Thoracic aorta (tissue), 2 donors: ENCODE measurements at regions not wholly inside any gene's neighbourhood (a gene's known extent, or its start where the extent isn't known, plus 50 kb on each side); places are given as distances from the start of the nearest gene placed in this dataset.
"Not testable (repeated sequence)": the region's sequence is repeated elsewhere in the genome, so short reads cannot be mapped to it uniquely, and the experiment has no call there.

Source experiments
- ATAC-seq: fragments of 150-250 bp; one replicate; pipeline ENCODE4 v1.8.0; 2017; ENCODE audit warnings: low read depth; ENCODE audit not compliant: insufficient number of reproducible peaks, low FRiP score
- DNase-seq: peaks from one replicate; pipeline ENCODE4 v3.0.0-alpha.2; 2020; ENCODE audit warnings: low spot score
- H3K27ac ChIP-seq, 2 donors: fragments of 200-600 bp; sonication (generic); 1 replicate in 1 of 2; 2 replicates in 1 of 2; pipeline ENCODE4 v1.5.1; 2016; ENCODE audit warnings: mild to moderate bottlenecking in 2 of 2, moderate library complexity in 2 of 2
- H3K27me3 ChIP-seq: fragments of 200-600 bp; sonication (generic); replicated peaks from 2 replicates; pipeline ENCODE4 v1.6.0; 2016; ENCODE audit warnings: mild to moderate bottlenecking; ENCODE audit not compliant: insufficient read depth
- H3K36me3 ChIP-seq: fragments of 200-600 bp; sonication (generic); one replicate; pipeline ENCODE4 v1.5.1; 2016
- H3K4me1 ChIP-seq, 2 donors: fragments of 200-600 bp; sonication (generic); 1 replicate in 1 of 2; 2 replicates in 1 of 2; pipeline versions ENCODE4 v1.5.1 to v1.6.0; 2016; ENCODE audit warnings: low read depth in 2 of 2, mild to moderate bottlenecking in 1 of 2; ENCODE audit not compliant: control insufficient read depth in 1 of 2
- H3K4me3 ChIP-seq: fragments of 200-600 bp; sonication (generic); 2 replicates; pipeline ENCODE4 v1.5.1; 2016; ENCODE audit warnings: mild to moderate bottlenecking
- H3K9me3 ChIP-seq: fragments of 200-600 bp; sonication (generic); 2 replicates; pipeline ENCODE4 v1.5.1; 2016
- TF ChIP-seq, protein P1 (sequence below): fragments of 200-600 bp; sonication (generic); IDR thresholded peaks from one replicate; pipeline ENCODE4 v1.5.1; 2019; ENCODE audit warnings: antibody characterized with exemption

DNA sequence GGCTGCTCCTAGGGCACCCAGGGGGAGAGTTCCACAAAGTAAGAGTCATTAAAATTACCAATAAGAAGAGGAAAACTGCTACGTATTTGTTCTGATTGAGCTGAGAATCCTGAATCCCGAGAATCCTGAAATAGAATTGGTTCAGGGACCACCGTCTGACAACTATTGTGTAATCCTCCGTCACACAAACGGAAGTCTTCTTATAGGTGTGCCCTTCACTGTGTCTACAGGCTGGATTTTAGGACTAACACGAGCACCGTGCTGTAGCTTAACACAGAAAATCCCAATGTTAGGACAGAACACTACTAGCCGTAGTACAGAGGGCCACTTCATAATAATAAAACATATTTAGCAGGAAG, 50.6 kb upstream of the RNF182 start:
- TF ChIP-seq, protein P1, sequence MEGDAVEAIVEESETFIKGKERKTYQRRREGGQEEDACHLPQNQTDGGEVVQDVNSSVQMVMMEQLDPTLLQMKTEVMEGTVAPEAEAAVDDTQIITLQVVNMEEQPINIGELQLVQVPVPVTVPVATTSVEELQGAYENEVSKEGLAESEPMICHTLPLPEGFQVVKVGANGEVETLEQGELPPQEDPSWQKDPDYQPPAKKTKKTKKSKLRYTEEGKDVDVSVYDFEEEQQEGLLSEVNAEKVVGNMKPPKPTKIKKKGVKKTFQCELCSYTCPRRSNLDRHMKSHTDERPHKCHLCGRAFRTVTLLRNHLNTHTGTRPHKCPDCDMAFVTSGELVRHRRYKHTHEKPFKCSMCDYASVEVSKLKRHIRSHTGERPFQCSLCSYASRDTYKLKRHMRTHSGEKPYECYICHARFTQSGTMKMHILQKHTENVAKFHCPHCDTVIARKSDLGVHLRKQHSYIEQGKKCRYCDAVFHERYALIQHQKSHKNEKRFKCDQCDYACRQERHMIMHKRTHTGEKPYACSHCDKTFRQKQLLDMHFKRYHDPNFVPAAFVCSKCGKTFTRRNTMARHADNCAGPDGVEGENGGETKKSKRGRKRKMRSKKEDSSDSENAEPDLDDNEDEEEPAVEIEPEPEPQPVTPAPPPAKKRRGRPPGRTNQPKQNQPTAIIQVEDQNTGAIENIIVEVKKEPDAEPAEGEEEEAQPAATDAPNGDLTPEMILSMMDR: no peak
- Histone ChIP-seq H3K4me1 (peaks cover 7 to 12% of the 10 kb centered on the region in 2 donors), H3K27ac (no peak overlapping the region), H3K27me3 (no peaks in the 10 kb centered on the region), H3K9me3 (no peaks in the 10 kb centered on the region), H3K36me3 (no peaks in the 10 kb centered on the region), H3K4me3 (peak overlapping the region; percentile 75)
- ATAC-seq (no peak), DNase-seq (no peak)

DNA sequence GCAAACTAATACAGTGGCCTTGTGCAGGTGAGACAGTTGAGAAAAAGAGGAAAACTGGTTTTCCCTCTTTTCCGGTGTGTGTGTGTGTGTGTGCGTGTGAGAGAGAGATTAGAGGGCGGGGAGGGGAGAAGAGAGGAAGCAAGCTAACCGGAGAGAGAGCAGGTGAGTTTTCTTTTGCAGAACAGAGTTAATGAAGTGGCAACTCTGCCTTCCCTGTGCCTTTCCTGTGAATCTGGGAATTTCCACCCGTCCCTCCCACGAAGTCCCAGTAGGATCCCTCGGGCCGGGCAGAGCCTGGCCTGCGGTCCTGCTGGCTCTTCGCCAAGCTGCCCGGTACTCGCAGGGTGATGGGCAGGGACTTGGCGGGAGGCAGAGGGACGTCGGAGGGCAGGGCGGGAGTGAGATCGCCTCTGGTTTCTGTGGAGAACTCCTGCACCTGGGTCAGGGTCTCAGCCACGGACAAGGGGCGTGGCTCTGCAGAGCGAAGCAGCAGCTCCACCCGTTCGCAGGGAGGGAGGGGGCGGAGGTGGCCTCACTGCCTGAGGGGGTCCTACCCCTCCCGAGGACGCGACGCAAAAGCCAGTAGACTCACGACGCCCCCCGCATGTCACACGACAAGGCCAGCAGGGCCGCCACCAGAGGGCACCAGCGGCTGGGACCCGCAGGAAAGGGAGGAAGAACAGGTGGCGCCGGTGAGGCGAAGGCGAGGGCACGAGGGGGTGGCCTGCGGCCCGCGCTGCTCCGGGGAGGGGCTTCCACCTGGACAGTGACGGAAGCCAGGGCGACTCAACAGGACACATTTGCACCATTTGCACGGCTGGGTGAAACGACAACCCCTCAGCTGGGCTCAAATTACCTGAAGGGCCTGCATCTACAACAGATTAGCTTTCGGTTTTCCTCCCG, 51.2 kb upstream of the RNF182 start:
- Histone ChIP-seq H3K36me3 (no peaks in the 10 kb centered on the region), H3K9me3 (no peaks in the 10 kb centered on the region), H3K4me1 (peaks cover 7 to 12% of the 10 kb centered on the region in 2 donors), H3K27ac (no peak overlapping the region), H3K27me3 (no peaks in the 10 kb centered on the region), H3K4me3 (peak overlapping the region; percentile 75)
- ATAC-seq: no peak
- no peak for DNase-seq
- TF ChIP-seq, protein P1: peak; percentile 29

DNA sequence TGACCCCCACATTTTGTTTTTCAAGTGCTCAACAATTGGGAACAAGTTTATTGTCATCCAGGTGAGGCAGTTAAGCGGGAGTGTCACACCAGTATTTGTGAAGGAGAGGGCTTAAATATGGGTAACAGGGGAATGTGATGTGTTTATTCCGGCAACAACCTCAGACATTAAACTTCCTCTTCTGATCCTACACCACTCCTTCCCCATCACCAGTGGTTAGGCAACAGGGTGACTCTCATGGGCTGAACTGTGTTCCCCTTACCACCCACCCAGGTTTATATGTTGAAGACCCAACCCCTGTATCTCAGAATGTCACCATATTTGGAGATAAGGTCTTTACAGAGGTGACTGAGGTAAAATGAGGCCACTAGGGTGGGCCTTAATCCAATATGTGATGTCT, 52.1 kb upstream of the RNF182 start:
- DNase-seq (no peak), ATAC-seq (no peak)
- H3K27me3 ChIP-seq: no peaks in the 10 kb centered on the region
- no peak overlapping the region for H3K4me3 ChIP-seq
- H3K36me3 ChIP-seq: no peaks in the 10 kb centered on the region
- H3K9me3 ChIP-seq: no peaks in the 10 kb centered on the region
- no peak overlapping the region for H3K27ac ChIP-seq
- TF ChIP-seq, protein P1: no peak
- peaks cover 7 to 12% of the 10 kb centered on the region in 2 donors for H3K4me1 ChIP-seq

DNA sequence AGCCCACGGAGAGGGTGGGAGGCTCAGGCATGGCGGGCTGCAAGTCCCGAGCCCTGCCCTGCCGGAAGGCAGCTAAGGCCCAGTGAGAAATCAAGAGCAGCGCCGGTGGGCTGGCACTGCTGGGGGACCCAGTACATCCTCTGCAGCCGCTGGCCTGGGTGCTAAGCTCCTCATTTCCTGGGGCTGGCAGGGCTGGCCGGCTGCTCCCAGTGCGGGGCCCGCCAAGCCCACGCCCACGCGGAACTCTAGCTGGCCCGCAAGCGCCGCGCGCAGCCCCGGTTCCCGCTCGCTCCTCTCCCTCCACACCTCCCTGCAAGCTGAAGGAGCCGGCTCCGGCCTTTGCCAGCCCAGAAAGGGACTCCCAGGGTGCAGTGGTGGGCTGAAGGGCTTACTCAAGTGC, 52.7 kb upstream of the RNF182 start:
- not testable (repeated sequence) for H3K27ac ChIP-seq, DNase-seq, H3K4me3 ChIP-seq, H3K27me3 ChIP-seq, H3K36me3 ChIP-seq, ATAC-seq, H3K9me3 ChIP-seq
- H3K4me1 ChIP-seq: peaks cover 7 to 12% of the 10 kb centered on the region in 2 donors

DNA sequence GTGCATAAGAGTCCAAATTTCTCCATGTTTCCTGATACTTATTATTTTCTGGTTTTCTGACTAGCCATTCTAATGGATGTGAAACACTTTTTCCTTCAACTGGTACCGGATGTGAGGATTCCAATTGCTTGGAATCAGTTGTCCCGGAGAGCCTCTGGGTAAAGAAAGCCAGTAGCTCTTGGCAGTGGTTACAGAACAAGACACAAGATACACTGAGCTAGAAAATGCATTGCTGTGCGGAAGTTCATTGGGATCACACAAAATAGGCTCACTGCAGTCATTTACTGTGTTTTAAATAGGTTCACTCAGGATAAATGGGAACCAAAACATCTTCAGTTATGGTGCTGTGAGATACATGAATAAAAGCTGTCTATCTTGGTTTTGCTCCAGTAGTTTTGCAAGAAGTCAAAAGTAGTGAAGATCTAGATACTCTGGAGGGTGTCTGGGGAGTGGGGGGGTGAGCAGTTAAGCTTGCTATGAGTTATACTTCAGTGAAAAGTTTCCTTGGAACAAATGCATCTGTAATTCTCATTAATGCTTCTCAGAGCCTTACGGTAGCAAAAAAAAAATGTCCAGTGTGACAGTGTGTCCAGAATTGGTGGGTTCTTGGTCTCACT, 54.4 kb upstream of the RNF182 start:
- Histone ChIP-seq H3K36me3 (no peaks in the 10 kb centered on the region), H3K4me1 (peaks cover 7 to 12% of the 10 kb centered on the region in 2 donors), H3K4me3 (no peak overlapping the region), H3K27me3 (no peaks in the 10 kb centered on the region), H3K9me3 (no peaks in the 10 kb centered on the region), H3K27ac (no peak overlapping the region)
- DNase-seq (no peak), ATAC-seq (no peak)
- TF ChIP-seq, protein P1: no peak
